ENCODE measurements at regions not wholly inside any gene's neighbourhood (a gene's known extent, or its start where the extent isn't known, plus 50 kb on each side); places are given as distances from the start of the nearest gene placed in this dataset.

DNA sequence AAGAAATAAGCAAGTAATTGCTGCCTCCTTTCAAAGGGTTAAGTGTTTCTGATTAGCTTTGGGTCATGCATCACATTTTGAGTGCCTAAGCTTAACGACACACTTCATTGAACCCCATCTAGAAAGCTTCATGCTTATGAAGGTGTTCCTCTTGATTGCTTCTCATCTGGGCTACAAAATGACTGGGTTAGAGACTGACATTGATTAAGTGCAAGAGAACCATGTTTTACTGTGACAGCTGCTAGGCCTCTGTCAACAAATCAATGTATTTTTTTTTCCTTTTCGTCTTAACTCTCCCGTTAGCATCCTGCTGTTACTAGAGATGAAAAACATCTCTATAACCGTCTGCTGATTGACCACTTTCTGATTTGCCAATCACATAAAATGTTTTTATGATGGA, 725.0 kb downstream of the TLE1 start:
- Mint-ChIP-seq H3K4me1 (ENCODE audit: low read depth, unreplicated experiment) (peaks cover 12% of the 10 kb centered on the region), H3K36me3 (ENCODE audit: unreplicated experiment) (peaks cover 18% of the 10 kb centered on the region), H3K9me3 (ENCODE audit: unreplicated experiment) (peaks cover 9% of the 10 kb centered on the region), H3K4me3 (ENCODE audit: unreplicated experiment) (peak overlapping the region; percentile 60), H3K27me3 (ENCODE audit: unreplicated experiment) (peaks cover 3% of the 10 kb centered on the region), H3K27ac (ENCODE audit: unreplicated experiment) (peak overlapping the region; percentile 60)
- no peak for DNase-seq
- TF ChIP-seq, protein P1, sequence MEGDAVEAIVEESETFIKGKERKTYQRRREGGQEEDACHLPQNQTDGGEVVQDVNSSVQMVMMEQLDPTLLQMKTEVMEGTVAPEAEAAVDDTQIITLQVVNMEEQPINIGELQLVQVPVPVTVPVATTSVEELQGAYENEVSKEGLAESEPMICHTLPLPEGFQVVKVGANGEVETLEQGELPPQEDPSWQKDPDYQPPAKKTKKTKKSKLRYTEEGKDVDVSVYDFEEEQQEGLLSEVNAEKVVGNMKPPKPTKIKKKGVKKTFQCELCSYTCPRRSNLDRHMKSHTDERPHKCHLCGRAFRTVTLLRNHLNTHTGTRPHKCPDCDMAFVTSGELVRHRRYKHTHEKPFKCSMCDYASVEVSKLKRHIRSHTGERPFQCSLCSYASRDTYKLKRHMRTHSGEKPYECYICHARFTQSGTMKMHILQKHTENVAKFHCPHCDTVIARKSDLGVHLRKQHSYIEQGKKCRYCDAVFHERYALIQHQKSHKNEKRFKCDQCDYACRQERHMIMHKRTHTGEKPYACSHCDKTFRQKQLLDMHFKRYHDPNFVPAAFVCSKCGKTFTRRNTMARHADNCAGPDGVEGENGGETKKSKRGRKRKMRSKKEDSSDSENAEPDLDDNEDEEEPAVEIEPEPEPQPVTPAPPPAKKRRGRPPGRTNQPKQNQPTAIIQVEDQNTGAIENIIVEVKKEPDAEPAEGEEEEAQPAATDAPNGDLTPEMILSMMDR (IDR thresholded peaks at IDR 0.05; ENCODE audit: partially characterized antibody, unreplicated experiment), result no peak

DNA sequence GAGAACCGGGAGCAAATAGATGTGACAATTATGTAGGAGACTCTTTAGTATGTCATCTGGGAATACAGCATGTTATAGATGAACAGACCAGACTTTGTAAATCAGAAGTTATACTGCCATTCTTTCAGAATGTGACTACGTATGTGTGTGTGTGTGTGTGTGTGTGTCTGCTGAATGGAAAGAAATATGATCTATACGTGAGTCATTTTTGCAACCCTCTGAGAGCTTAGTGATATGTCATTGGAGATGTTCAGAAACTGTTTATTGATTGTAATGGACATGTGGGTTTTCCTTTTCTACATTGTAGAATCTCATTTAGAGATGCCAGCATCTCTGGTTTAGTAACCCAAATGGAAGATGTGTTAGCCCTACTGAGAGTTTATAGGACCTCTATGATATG, 731.5 kb downstream of the TLE1 start:
- peaks cover 14% of the 10 kb centered on the region for H3K36me3 Mint-ChIP-seq (ENCODE audit: unreplicated experiment)
- no peak overlapping the region for H3K4me3 Mint-ChIP-seq (ENCODE audit: unreplicated experiment)
- no peak for DNase-seq
- H3K4me1 Mint-ChIP-seq (ENCODE audit: low read depth, unreplicated experiment), result no peaks in the 10 kb centered on the region
- H3K27me3 Mint-ChIP-seq (ENCODE audit: unreplicated experiment), result no peaks in the 10 kb centered on the region
- TF ChIP-seq, protein P1 (IDR thresholded peaks at IDR 0.05; ENCODE audit: partially characterized antibody, unreplicated experiment), result no peak
- H3K27ac Mint-ChIP-seq (ENCODE audit: unreplicated experiment), result no peak overlapping the region
- no peaks in the 10 kb centered on the region for H3K9me3 Mint-ChIP-seq (ENCODE audit: unreplicated experiment)

DNA sequence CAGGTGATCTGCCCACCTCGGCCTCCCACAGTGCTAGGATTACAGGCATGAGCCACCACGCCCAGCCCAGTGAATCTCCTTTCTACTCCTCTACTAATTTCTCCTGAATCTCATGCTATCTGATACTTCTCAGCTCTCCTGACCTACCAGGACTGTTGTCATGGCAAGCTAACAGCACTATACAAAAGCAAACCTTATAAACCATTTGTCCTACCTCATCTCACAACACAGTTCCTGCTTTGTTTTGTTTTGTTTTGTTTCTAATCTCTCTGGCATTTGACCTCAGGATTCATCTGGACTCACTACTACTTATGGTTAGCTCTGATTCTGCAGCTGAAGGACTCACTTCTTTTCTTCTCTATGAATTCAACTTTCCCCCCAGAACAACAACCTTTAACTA, 734.8 kb downstream of the TLE1 start:
- Mint-ChIP-seq H3K36me3 (ENCODE audit: unreplicated experiment) (no peaks in the 10 kb centered on the region), H3K4me3 (ENCODE audit: unreplicated experiment) (no peak overlapping the region), H3K4me1 (ENCODE audit: low read depth, unreplicated experiment) (no peaks in the 10 kb centered on the region), H3K27me3 (ENCODE audit: unreplicated experiment) (no peaks in the 10 kb centered on the region), H3K9me3 (ENCODE audit: unreplicated experiment) (no peaks in the 10 kb centered on the region), H3K27ac (ENCODE audit: unreplicated experiment) (no peak overlapping the region)
- no peak for DNase-seq
- TF ChIP-seq, protein P1 (IDR thresholded peaks at IDR 0.05; ENCODE audit: partially characterized antibody, unreplicated experiment), result no peak

DNA sequence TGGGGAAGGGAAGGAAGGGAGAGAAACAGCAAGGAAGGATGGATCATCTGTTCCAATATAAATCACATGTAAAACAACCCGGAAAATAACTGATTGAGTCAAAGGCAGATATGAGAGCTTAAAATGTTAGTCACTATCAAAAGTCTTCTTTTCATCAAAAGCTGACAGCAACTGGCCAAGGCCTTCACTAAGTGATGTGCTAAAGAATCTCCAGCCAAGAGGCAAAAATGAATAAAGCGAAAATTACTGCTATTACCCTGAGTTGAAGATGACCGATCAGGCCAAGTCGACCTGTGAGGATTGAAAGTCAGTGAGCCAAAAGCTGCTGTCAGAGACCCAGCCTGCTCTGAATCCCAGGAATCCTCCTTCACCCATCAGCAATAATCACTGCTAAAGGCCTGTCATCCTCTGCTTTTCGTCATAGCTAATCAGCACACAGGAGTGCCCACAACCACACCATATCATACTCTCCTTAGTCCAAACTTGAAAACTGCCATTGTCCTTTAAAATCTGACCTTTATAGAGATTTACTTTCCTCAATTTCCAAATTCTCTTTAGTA, 736.9 kb downstream of the TLE1 start:
- TF ChIP-seq, protein P1 (IDR thresholded peaks at IDR 0.05; ENCODE audit: partially characterized antibody, unreplicated experiment), result no peak
- H3K9me3 Mint-ChIP-seq (ENCODE audit: unreplicated experiment), result no peaks in the 10 kb centered on the region
- no peaks in the 10 kb centered on the region for H3K4me1 Mint-ChIP-seq (ENCODE audit: low read depth, unreplicated experiment)
- no peak overlapping the region for H3K4me3 Mint-ChIP-seq (ENCODE audit: unreplicated experiment)
- H3K36me3 Mint-ChIP-seq (ENCODE audit: unreplicated experiment), result no peaks in the 10 kb centered on the region
- H3K27me3 Mint-ChIP-seq (ENCODE audit: unreplicated experiment), result no peaks in the 10 kb centered on the region
- H3K27ac Mint-ChIP-seq (ENCODE audit: unreplicated experiment), result no peak overlapping the region
- no peak for DNase-seq

DNA sequence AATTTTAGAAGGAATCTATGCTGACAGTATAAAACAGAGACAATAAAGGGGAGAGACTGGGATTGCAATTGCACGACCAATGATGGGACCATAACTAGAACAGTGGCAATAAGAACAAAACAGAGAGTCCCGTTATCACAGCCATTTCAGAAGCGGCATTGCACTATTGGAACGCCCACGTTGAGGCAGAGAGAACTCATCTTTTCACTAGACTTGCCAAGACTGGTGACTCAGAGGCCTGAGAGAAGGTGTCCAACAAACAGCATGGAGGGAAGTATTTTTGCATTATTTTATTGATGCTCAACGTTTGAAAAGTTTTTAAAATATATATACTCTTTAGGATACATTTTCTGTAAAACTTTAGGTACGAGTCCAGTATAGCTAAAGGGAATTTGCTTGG, 737.7 kb downstream of the TLE1 start:
- DNase-seq, result no peak
- Mint-ChIP-seq H3K4me1 (ENCODE audit: low read depth, unreplicated experiment) (no peaks in the 10 kb centered on the region), H3K27me3 (ENCODE audit: unreplicated experiment) (no peaks in the 10 kb centered on the region), H3K36me3 (ENCODE audit: unreplicated experiment) (no peaks in the 10 kb centered on the region), H3K27ac (ENCODE audit: unreplicated experiment) (no peak overlapping the region), H3K4me3 (ENCODE audit: unreplicated experiment) (no peak overlapping the region), H3K9me3 (ENCODE audit: unreplicated experiment) (no peaks in the 10 kb centered on the region)
- TF ChIP-seq, protein P1 (IDR thresholded peaks at IDR 0.05; ENCODE audit: partially characterized antibody, unreplicated experiment), result no peak
